Stimulated activated CD4-positive, alpha-beta T cell treated with anti-CD3 and anti-CD28 coated beads, Interleukin-2, amount 100 ng/mL, for 48 hours (primary cell): ENCODE measurements at regions not wholly inside any gene's neighbourhood (a gene's known extent, or its start where the extent isn't known, plus 50 kb on each side); places are given as distances from the start of the nearest gene placed in this dataset.
"Not testable (repeated sequence)": the region's sequence is repeated elsewhere in the genome, so short reads cannot be mapped to it uniquely, and the experiment has no call there.

Source experiments
- DNase-seq, 2 donors: peaks; one replicate each; pipeline ENCODE4 v3.0.0-alpha.2; 2020

GRCh38 chr9:87781331-87781730 is 55.4 kb downstream of the CTSL start:
- no peak for DNase-seq

- DNase-seq: no peak
Observed at GRCh38 chr9:87783180-87783579, 57.3 kb downstream of the CTSL start.

GRCh38 chr9:87785315-87785970 is 59.5 kb downstream of the CTSL start:
- DNase-seq: not testable (repeated sequence)

GRCh38 chr9:87786423-87786822 is 60.5 kb downstream of the CTSL start:
- no peak for DNase-seq

- no peak for DNase-seq
Observed at GRCh38 chr9:87786876-87787275, 61.0 kb downstream of the CTSL start.

- no peak for DNase-seq
Observed at GRCh38 chr9:87787735-87788134, 61.8 kb downstream of the CTSL start.

GRCh38 chr9:87792831-87793288 is 66.9 kb downstream of the CTSL start:
- peak; percentile 30 to 34 for DNase-seq

GRCh38 chr9:87793292-87793691 is 67.4 kb downstream of the CTSL start:
- DNase-seq: no peak

GRCh38 chr9:87795178-87795577 is 69.3 kb downstream of the CTSL start:
- DNase-seq: no peak

- no peak for DNase-seq
Observed at GRCh38 chr9:87796196-87796595, 70.3 kb downstream of the CTSL start.

- no peak for DNase-seq
Observed at GRCh38 chr9:87798261-87798833, 72.4 kb downstream of the CTSL start.

- DNase-seq: no peak
Observed at GRCh38 chr9:87799503-87799902, 73.6 kb downstream of the CTSL start.

GRCh38 chr9:87800456-87800855 is 74.5 kb downstream of the CTSL start:
- DNase-seq: no peak

- no peak for DNase-seq
Observed at GRCh38 chr9:87801013-87801412, 75.1 kb downstream of the CTSL start.

- DNase-seq: no peak
Observed at GRCh38 chr9:87803166-87803565, 77.2 kb downstream of the CTSL start.

GRCh38 chr9:87803623-87804345 is 77.9 kb downstream of the CTSL start:
- DNase-seq: no peak

GRCh38 chr9:87805259-87805658 is 77.4 kb upstream of the SPATA31E1 start:
- no peak for DNase-seq

GRCh38 chr9:87810008-87810407 is 72.7 kb upstream of the SPATA31E1 start:
- DNase-seq: no peak

- DNase-seq: no peak
Observed at GRCh38 chr9:87810679-87811178, 71.9 kb upstream of the SPATA31E1 start.

- peak; percentile 23 to 28 for DNase-seq
Observed at GRCh38 chr9:87812375-87813118, 70.1 kb upstream of the SPATA31E1 start.

- no peak for DNase-seq
Observed at GRCh38 chr9:87813119-87813463, 69.6 kb upstream of the SPATA31E1 start.

- no peak for DNase-seq
Observed at GRCh38 chr9:87816036-87816435, 66.6 kb upstream of the SPATA31E1 start.

- DNase-seq: no peak
Observed at GRCh38 chr9:87818308-87818707, 64.4 kb upstream of the SPATA31E1 start.
